ENCODE measurements at regions not wholly inside any gene's neighbourhood (a gene's known extent, or its start where the extent isn't known, plus 50 kb on each side); places are given as distances from the start of the nearest gene placed in this dataset.
"Not testable (repeated sequence)": the region's sequence is repeated elsewhere in the genome, so short reads cannot be mapped to it uniquely, and the experiment has no call there.

GRCh38 chr5:17088051-17088450 is 129.4 kb upstream of the BASP1 start:
- DNase-seq, result no peak

- no peak for DNase-seq
Measured at GRCh38 chr5:17089001-17089400, 128.4 kb upstream of the BASP1 start.

- no peak for DNase-seq
Measured at GRCh38 chr5:17089690-17090089, 127.7 kb upstream of the BASP1 start.

GRCh38 chr5:17090839-17091238 is 126.6 kb upstream of the BASP1 start:
- DNase-seq, result no peak

- peak; percentile 48 for DNase-seq
Measured at GRCh38 chr5:17094830-17095229, 122.6 kb upstream of the BASP1 start.

GRCh38 chr5:17096952-17097695 is 120.3 kb upstream of the BASP1 start:
- no peak for DNase-seq

- no peak for DNase-seq
Measured at GRCh38 chr5:17099946-17100345, 117.5 kb upstream of the BASP1 start.

GRCh38 chr5:17103461-17103860 is 114.0 kb upstream of the BASP1 start:
- DNase-seq, result no peak

- peak; percentile 78 for DNase-seq
Measured at GRCh38 chr5:17105744-17106418, 111.5 kb upstream of the BASP1 start.

GRCh38 chr5:17106521-17106920 is 110.9 kb upstream of the BASP1 start:
- no peak for DNase-seq

GRCh38 chr5:17112091-17112716 is 105.2 kb upstream of the BASP1 start:
- DNase-seq, result not testable (repeated sequence)

GRCh38 chr5:17113174-17113958 is 104.1 kb upstream of the BASP1 start:
- DNase-seq, result no peak

- DNase-seq, result no peak
Measured at GRCh38 chr5:17114233-17114632, 103.2 kb upstream of the BASP1 start.

GRCh38 chr5:17114715-17115599 is 102.5 kb upstream of the BASP1 start:
- no peak for DNase-seq

GRCh38 chr5:17115855-17116254 is 101.6 kb upstream of the BASP1 start:
- no peak for DNase-seq

GRCh38 chr5:17118631-17119030 is 98.8 kb upstream of the BASP1 start:
- DNase-seq, result peak; percentile 54

GRCh38 chr5:17120209-17120608 is 97.2 kb upstream of the BASP1 start:
- no peak for DNase-seq

- DNase-seq, result no peak
Measured at GRCh38 chr5:17121776-17122175, 95.7 kb upstream of the BASP1 start.

- DNase-seq, result no peak
Measured at GRCh38 chr5:17123010-17123409, 94.4 kb upstream of the BASP1 start.

- DNase-seq, result not testable (repeated sequence)
Measured at GRCh38 chr5:17123773-17124172, 93.7 kb upstream of the BASP1 start.

- DNase-seq, result no peak
Measured at GRCh38 chr5:17127743-17128231, 89.6 kb upstream of the BASP1 start.

All from left hindlimb (tissue), 1 donor.